Stomach (tissue), 8 donors: ENCODE measurements at regions not wholly inside any gene's neighbourhood (a gene's known extent, or its start where the extent isn't known, plus 50 kb on each side); places are given as distances from the start of the nearest gene placed in this dataset.

Source experiments
- DNase-seq, 2 donors: peaks; one replicate each; pipeline versions ENCODE4 v3.0.0 to v3.0.0-alpha.2; 2013 to 2019
- H3K27ac ChIP-seq, 5 donors: fragments of 200-600 bp in 4 of 5; sonication (generic) in 4 of 5; one replicate each; pipeline ENCODE4 v1.5.1; 2013 to 2019; ENCODE audit warnings: mild to moderate bottlenecking in 1 of 5, moderate library complexity in 1 of 5
- H3K27me3 ChIP-seq, 3 donors: fragments of 200-600 bp; sonication (generic); one replicate each; pipeline ENCODE4 v1.5.1; 2017 to 2019; ENCODE audit warnings: mixed run types in 1 of 3
- H3K36me3 ChIP-seq, 4 donors: fragments of 200-600 bp; sonication (generic); 1 replicate in 3 of 4; 2 replicates in 1 of 4; pipeline ENCODE4 v1.5.1; 2016 to 2019
- H3K4me1 ChIP-seq, 4 donors: fragments of 200-600 bp; sonication (generic); one replicate each; pipeline ENCODE4 v1.5.1; 2016 to 2019
- H3K4me3 ChIP-seq, 4 donors: fragments of 200-600 bp; sonication (generic) in 3 of 4; one replicate each; pipeline ENCODE4 v1.5.1; 2016 to 2019; ENCODE audit warnings: mild to moderate bottlenecking in 1 of 4
- H3K9me3 ChIP-seq, 4 donors: fragments of 200-600 bp; sonication (generic); one replicate each; pipeline ENCODE4 v1.5.1; 2016 to 2019
- EP300 ChIP-seq: sonication (generic); formaldehyde crosslinking; IDR thresholded peaks from one replicate; pipeline ENCODE4 v1.6.1; 2017; ENCODE audit warnings: antibody characterized with exemption
- POLR2A ChIP-seq, 4 donors: fragments of 450-650 bp; IDR thresholded peaks; one replicate each; pipeline ENCODE4 v1.6.1; 2016; ENCODE audit warnings: antibody characterized with exemption in 4 of 4, control low read depth in 2 of 4, mild to moderate bottlenecking in 1 of 4, moderate library complexity in 1 of 4
- POLR2AphosphoS5 ChIP-seq, 3 donors: sonication (generic); formaldehyde crosslinking; IDR thresholded peaks; one replicate each; pipeline ENCODE4 v1.6.1; 2016; ENCODE audit warnings: antibody characterized with exemption in 3 of 3
- WGBS, 5 donors: extraction: QIAGEN DNeasy Blood & Tissue Kit in 3 of 5; methylation state at CpG; one replicate each; pipeline versions ENCODE4 v1.1.5 to v1.1.7; 2013 to 2018; 5-methylcytosine and 5-hydroxymethylcytosine counted together
- intact Hi-C: fragments of 100-400 bp; cut with DNase I; formaldehyde crosslinking; loops from one replicate; pipeline ENCODE4 v1.15.1; 2023; ENCODE audit warnings: low total_unique reads
- TF ChIP-seq, protein P1 (sequence below), 7 experiments: fragments of 450-650 bp in 4 of 7; fragments of 200-600 bp in 3 of 7; sonication (generic) in 3 of 7; IDR thresholded peaks; one replicate each; pipeline ENCODE4 v1.5.1; 2016 to 2019; ENCODE audit warnings: antibody characterized with exemption in 7 of 7, control low read depth in 2 of 7, mild to moderate bottlenecking in 1 of 7
- donor health status: healthy with polysubstance abuse.
- donor health status: Bipolar disorder and iron deficiency.
- donor health status: healthy.

DNA sequence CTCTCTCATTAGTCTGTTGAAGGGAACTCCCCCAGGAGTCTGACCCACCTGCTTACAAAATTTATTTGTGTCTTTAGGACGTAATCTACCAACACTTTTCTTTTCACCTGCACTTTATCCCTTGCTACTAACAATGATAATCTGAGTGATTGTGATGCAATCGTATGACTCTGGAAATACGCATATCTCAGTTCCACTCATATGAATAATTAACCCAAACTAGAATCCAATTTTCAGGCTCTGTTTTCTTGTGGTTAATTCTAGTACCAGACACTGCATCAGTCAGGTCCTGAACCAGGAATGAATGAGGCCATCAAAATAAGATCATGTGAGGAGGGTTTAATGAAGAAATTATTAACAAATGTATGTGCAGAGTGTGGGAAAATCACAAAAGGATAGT lies 158.4 kb upstream of the SRD5A2 start:
- DNase-seq: no peak
- Histone ChIP-seq H3K9me3 (no peaks in the 10 kb centered on the region), H3K27me3 (no peaks in the 10 kb centered on the region), H3K4me1 (peaks cover 0 to 8% (median 3%) of the 10 kb centered on the region in 4 donors), H3K4me3 (no peak overlapping the region), H3K36me3 (no peaks in the 10 kb centered on the region), H3K27ac (no peak overlapping the region)
- intact Hi-C loops: no loop called here
- TF ChIP-seq, protein P1, sequence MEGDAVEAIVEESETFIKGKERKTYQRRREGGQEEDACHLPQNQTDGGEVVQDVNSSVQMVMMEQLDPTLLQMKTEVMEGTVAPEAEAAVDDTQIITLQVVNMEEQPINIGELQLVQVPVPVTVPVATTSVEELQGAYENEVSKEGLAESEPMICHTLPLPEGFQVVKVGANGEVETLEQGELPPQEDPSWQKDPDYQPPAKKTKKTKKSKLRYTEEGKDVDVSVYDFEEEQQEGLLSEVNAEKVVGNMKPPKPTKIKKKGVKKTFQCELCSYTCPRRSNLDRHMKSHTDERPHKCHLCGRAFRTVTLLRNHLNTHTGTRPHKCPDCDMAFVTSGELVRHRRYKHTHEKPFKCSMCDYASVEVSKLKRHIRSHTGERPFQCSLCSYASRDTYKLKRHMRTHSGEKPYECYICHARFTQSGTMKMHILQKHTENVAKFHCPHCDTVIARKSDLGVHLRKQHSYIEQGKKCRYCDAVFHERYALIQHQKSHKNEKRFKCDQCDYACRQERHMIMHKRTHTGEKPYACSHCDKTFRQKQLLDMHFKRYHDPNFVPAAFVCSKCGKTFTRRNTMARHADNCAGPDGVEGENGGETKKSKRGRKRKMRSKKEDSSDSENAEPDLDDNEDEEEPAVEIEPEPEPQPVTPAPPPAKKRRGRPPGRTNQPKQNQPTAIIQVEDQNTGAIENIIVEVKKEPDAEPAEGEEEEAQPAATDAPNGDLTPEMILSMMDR (IDR thresholded peaks at IDR 0.05): no peak
- TF ChIP-seq POLR2A (IDR thresholded peaks at IDR 0.05): no peak
- TF ChIP-seq POLR2AphosphoS5 (IDR thresholded peaks at IDR 0.05): no peak
- TF ChIP-seq EP300: no peak
- 52 to 82% (median 76%) methylated on average over 3 of the region's 3 CpGs for WGBS, 5 donors

DNA sequence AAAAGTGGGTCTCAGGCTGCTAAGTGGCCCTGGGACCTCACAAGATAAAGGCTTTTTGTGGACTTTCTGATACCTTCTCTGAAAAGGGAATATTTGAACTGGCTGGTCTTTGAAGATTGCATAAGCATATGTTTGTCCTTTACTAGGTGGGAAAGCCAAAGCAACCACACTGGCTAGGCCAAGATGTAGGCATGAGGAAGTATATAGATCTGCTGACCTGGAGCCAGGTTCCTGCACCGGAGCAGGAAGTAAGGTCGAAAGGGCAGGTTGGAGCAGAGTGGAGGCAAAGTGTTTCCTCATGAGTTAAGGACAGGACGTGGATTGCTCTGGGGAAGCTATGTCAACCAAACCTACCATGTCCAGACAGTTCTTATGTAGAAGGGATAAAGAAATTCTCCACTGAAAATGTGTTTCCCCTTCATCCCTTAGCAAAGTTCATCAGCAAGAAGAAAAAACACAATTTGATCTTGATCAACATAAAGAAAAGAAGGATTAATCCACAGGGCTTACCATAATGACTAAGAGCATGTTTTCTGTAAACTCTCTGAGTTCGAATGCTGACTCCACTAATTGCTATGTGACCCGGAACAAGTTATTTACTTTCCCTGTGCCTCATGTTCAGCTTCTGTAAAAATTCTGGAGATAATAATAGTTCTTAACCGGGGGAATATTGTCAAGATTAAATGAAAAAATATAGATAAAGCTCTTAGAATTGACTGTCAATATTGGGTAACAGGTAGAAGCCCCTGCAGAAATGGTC lies 156.1 kb upstream of the SRD5A2 start:
- WGBS, 5 donors: 28 to 57% (median 41%) methylated on average over 6 of the region's 6 CpGs
- H3K4me1 ChIP-seq: peaks cover 0 to 8% (median 3%) of the 10 kb centered on the region in 4 donors
- no peaks in the 10 kb centered on the region for H3K36me3 ChIP-seq
- H3K9me3 ChIP-seq: no peaks in the 10 kb centered on the region
- TF ChIP-seq POLR2A (IDR thresholded peaks at IDR 0.05) (no peak), POLR2AphosphoS5 (IDR thresholded peaks at IDR 0.05) (peak in 2 of 3 donors; percentile 60 to 89)
- intact Hi-C loops: no loop called here
- no peaks in the 10 kb centered on the region for H3K27me3 ChIP-seq
- peak overlapping the region in 2 of 5 donors; percentile 24 to 56 for H3K27ac ChIP-seq
- H3K4me3 ChIP-seq: no peak overlapping the region
- DNase-seq: peak; percentile 53 to 84

DNA sequence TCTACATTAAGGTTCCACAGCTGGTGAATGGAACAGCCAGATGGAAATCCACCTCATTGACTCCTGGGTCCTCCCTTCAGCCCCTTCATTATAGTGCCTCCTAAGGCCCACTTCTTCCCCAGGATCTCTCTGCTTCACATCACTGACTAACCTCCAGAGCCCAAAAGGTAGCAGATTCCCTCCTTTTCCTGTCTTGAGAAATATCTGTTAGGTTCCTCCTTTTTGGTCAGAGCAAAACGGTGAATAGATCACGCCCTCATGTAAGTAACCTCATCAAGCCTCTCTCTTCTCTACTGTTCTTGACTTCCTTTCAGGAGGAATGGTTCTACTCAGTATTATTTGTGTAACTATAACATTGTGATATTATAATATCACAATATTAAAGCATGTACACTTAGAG lies 155.0 kb upstream of the SRD5A2 start:
- H3K36me3 ChIP-seq: no peaks in the 10 kb centered on the region
- intact Hi-C loops: no loop called here
- no peak for DNase-seq
- no peak overlapping the region for H3K4me3 ChIP-seq
- TF ChIP-seq, protein P1 (IDR thresholded peaks at IDR 0.05): no peak
- TF ChIP-seq EP300: no peak
- TF ChIP-seq POLR2A (IDR thresholded peaks at IDR 0.05): no peak
- no peak for TF ChIP-seq POLR2AphosphoS5 (IDR thresholded peaks at IDR 0.05)
- 80 to 88% (median 83%) methylated on average over 2 of the region's 2 CpGs for WGBS, 5 donors
- no peaks in the 10 kb centered on the region for H3K9me3 ChIP-seq
- H3K27me3 ChIP-seq: no peaks in the 10 kb centered on the region
- peaks cover 0 to 8% (median 3%) of the 10 kb centered on the region in 4 donors for H3K4me1 ChIP-seq
- peak overlapping the region in 2 of 5 donors; percentile 31 to 56 for H3K27ac ChIP-seq

DNA sequence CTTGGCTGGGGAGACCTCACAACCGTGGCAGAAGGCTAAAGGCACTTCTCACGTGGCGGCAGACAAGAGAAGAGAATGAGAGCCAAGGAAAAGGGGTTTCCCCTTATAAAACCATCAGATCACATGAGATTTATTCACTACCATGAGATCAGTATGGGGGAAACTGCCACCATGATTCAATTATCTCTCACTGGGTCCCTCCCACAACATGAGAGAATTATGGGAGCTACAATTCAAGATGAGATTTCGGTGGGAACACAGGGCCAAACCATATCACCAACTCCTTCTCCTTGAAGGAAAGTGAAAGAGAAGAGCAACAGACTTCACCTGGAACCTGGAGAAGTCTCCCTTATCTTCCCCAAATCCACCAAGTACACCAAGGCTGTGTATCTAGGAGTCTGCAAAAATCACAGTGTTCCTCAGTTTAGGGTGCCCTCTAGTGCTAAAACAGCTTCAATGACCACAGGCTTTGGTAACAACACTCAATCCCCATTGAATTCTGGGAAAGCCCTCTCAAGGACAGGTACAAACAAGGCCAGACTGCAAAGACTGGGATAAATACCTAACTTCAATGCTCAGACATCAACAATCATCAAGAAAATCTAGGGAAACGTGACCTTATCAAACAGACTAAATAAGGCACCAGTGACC lies 148.8 kb upstream of the SRD5A2 start:
- WGBS, 5 donors: 65 to 73% (median 67%) methylated on average over 5 of the region's 5 CpGs
- DNase-seq: peak in 1 of 2 donors; percentile 4

More for the DNA sequence above, 148.8 kb upstream of the SRD5A2 start:
- no peaks in the 10 kb centered on the region for H3K9me3 ChIP-seq
- no peak for TF ChIP-seq EP300
- TF ChIP-seq, protein P1 (IDR thresholded peaks at IDR 0.05): peak in 1 of 7 experiments; percentile 20
- no peak for TF ChIP-seq POLR2A (IDR thresholded peaks at IDR 0.05)
- TF ChIP-seq POLR2AphosphoS5 (IDR thresholded peaks at IDR 0.05): no peak
- intact Hi-C loops: no loop called here
- no peaks in the 10 kb centered on the region for H3K4me1 ChIP-seq
- no peak overlapping the region for H3K27ac ChIP-seq
- no peak overlapping the region for H3K4me3 ChIP-seq
- H3K36me3 ChIP-seq: no peaks in the 10 kb centered on the region
- H3K27me3 ChIP-seq: no peaks in the 10 kb centered on the region
